ENCODE measurements at regions not wholly inside any gene's neighbourhood (a gene's known extent, or its start where the extent isn't known, plus 50 kb on each side); places are given as distances from the start of the nearest gene placed in this dataset.

DNA sequence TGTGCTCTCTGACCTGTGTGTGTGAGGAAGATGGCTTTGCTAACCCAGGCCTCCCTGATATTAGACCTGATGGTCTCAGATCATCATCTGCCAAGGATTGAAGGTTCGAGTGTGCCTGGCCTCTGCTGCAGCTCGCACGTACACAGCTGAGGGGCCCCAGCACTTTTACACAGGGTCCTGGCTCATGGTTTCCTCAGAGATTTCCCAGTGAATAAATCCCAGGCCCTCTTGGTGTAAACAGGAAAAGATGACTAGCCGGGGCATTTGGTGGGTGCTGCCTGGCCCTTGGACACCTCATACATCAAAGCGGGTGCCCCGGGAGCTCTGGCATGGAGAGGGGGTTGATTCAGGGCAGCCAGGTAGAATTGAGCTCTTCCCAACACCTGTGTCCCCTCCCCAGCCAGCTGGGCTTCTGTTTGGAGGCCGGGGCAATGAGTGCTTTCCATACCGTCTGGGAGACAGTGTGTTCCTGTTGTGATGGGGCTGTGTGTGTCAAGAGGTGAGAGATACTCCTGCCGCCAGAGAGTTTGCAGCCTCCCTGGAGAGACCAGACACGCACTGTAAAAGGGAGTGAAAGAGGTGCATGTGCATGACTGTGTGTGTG, 72.5 kb upstream of the TLE3 start:
- no peak for DNase-seq (ENCODE audit: low read depth)
- TF ChIP-seq, protein P1, sequence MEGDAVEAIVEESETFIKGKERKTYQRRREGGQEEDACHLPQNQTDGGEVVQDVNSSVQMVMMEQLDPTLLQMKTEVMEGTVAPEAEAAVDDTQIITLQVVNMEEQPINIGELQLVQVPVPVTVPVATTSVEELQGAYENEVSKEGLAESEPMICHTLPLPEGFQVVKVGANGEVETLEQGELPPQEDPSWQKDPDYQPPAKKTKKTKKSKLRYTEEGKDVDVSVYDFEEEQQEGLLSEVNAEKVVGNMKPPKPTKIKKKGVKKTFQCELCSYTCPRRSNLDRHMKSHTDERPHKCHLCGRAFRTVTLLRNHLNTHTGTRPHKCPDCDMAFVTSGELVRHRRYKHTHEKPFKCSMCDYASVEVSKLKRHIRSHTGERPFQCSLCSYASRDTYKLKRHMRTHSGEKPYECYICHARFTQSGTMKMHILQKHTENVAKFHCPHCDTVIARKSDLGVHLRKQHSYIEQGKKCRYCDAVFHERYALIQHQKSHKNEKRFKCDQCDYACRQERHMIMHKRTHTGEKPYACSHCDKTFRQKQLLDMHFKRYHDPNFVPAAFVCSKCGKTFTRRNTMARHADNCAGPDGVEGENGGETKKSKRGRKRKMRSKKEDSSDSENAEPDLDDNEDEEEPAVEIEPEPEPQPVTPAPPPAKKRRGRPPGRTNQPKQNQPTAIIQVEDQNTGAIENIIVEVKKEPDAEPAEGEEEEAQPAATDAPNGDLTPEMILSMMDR (IDR thresholded peaks at IDR 0.05; ENCODE audit: insufficient read depth, low read depth, low read length, missing control alignments), result no peak
- H3K4me3 ChIP-seq (ENCODE audit: low read length), result no peak overlapping the region

- no peak overlapping the region for H3K4me3 ChIP-seq (ENCODE audit: low read length)
- TF ChIP-seq, protein P1 (IDR thresholded peaks at IDR 0.05; ENCODE audit: insufficient read depth, low read depth, low read length, missing control alignments), result no peak
- DNase-seq (ENCODE audit: low read depth), result no peak
Measured at GRCh38 chr15:70169147-70169546, 71.4 kb upstream of the TLE3 start.

GRCh38 chr15:70167155-70167554, 69.4 kb upstream of the TLE3 start:
- TF ChIP-seq, protein P1 (IDR thresholded peaks at IDR 0.05; ENCODE audit: insufficient read depth, low read depth, low read length, missing control alignments), result no peak
- H3K4me3 ChIP-seq (ENCODE audit: low read length), result no peak overlapping the region

DNA sequence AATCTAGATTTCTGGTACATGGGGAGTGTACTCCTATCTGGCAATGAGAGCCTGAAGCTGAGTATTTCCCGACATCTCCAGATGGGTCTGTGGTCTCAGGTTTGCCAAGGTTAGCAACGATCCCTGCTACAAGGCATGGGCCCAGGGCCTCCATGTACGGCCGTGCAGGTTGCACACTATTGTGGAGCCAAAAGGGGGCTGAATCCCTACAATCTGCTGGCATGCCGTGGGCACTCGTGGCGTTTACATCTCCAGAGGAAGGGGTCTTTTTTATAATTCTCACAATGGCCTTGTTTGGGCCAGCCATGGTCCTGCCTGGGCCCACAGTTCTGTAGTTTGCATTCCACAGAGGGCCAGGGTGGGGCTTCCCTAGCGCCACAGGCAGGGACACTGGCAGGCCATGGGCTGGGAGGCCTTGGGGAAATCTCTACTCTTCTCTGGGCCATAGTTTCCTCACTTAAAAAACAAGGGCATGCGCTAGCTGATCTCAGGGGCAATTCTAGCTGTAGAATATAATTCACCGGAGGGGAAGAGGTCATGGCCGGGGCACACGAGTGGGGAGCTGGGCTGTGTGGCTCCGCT, 68.9 kb upstream of the TLE3 start:
- DNase-seq (ENCODE audit: low read depth), result no peak
- no peak overlapping the region for H3K4me3 ChIP-seq (ENCODE audit: low read length)
- TF ChIP-seq, protein P1 (IDR thresholded peaks at IDR 0.05; ENCODE audit: insufficient read depth, low read depth, low read length, missing control alignments), result no peak

More at GRCh38 chr15:70167155-70167554, 69.4 kb upstream of the TLE3 start:
- no peak for DNase-seq (ENCODE audit: low read depth)

GRCh38 chr15:70165716-70166284, 68.1 kb upstream of the TLE3 start:
- TF ChIP-seq, protein P1 (IDR thresholded peaks at IDR 0.05; ENCODE audit: insufficient read depth, low read depth, low read length, missing control alignments), result no peak
- DNase-seq (ENCODE audit: low read depth), result no peak
- H3K4me3 ChIP-seq (ENCODE audit: low read length), result no peak overlapping the region

DNA sequence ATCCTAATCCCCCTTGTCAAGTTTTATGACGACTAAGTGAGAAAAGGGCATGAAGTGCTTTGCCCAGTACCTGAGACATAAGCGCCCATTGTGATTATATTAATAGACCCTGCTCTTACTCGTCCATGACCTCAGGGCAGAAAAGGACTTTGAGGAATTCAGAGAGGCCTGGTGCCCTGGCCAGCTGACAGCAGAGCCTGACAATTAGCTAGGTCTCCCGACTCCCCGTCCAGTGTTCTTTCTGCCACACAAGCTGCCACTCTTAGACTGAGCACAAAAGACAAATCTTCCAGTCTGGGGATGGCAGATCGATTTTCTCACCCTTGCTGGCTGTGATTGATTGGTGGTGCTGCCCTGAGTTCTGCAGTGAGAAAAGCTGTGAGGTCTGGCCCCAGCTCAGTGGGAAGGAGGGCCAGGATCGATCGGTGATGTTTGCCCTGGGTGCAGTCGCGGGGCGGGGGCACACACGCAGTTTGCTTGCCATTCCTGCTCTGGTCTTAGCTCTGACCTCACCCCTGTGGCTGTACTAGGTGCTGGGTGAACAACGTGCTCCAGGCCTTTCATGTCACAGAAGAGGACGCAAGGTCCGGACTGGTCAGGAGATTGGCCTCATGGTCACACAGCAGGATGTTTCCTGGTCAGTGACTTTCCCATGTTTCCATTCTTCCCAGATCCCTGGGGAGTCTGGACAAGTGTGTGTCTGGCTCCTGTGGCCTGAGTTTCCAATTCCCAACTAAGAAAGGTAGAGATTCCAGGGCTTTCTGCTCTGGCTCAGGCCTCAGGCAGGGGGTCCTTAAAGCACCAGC, 67.4 kb upstream of the TLE3 start:
- TF ChIP-seq, protein P1 (IDR thresholded peaks at IDR 0.05; ENCODE audit: insufficient read depth, low read depth, low read length, missing control alignments), result no peak
- DNase-seq (ENCODE audit: low read depth), result no peak
- H3K4me3 ChIP-seq (ENCODE audit: low read length), result no peak overlapping the region

All from epithelial cell of esophagus (primary cell).